ENCODE measurements at regions not wholly inside any gene's neighbourhood (a gene's known extent, or its start where the extent isn't known, plus 50 kb on each side); places are given as distances from the start of the nearest gene placed in this dataset.

DNA sequence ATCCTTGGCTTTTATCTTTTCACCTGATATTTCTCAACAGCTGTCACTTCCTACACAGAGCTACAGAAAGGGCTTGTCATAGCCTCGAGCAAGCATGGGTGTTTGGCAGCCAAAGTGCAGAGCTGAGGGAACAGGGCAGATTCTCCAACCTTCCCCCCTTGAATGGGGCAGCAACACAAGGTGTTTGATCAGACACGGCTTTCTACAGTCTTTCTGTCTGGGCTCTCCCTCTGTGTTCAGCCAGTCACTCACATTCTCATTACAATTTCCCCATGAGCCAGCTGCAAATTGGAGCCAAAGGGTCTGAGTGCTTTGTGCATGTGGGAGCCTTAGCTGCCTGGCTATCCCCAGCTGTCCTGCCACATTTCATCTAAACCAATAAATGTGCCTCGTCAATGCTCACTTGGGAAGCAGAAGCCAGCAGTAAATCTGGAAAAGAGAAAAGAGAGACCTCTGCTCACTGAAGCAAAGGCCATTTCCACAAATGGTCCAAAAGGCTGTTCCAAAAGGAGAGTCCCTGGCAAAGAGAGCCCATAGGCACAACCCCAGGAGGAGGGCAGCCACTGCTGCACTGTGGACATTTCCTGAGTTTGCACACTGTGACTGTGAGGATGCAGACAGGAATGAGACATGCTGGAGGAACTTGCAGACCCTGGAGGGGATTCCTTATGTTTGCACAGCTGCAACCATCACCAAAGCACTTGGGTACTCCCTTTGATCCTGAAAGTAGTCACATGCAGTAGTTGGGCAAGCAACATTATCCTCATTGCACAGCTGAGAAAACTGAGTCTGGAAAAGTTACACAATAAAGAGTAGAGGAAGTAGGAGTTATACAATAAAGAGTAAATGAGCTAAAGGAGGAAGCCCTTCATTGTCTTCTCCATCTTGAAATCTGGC lies 186.8 kb downstream of the FAM181B start:
- Histone ChIP-seq H3K27me3 (ENCODE audit: control insufficient read depth in 5 of 5, insufficient read depth in 4 of 5, low read length in 5 of 5) (no peaks in the 10 kb centered on the region), H3K4me1 (ENCODE audit: control insufficient read depth in 5 of 5, insufficient read depth in 5 of 5, low read length in 5 of 5) (peaks cover 0 to 14% (median 6%) of the 10 kb centered on the region in 5 donors), H3K9me3 (ENCODE audit: control insufficient read depth in 5 of 5, low read length in 5 of 5) (no peaks in the 10 kb centered on the region), H3K27ac (ENCODE audit: low read depth, low read length) (no peak overlapping the region), H3K4me3 (ENCODE audit: low read depth in 1 of 5, low read length in 5 of 5) (no peak overlapping the region), H3K9ac (ENCODE audit: low read length in 5 of 5) (no peak overlapping the region), H3K36me3 (ENCODE audit: control insufficient read depth in 5 of 5, insufficient read depth in 5 of 5, low read length in 5 of 5) (no peaks in the 10 kb centered on the region)

DNA sequence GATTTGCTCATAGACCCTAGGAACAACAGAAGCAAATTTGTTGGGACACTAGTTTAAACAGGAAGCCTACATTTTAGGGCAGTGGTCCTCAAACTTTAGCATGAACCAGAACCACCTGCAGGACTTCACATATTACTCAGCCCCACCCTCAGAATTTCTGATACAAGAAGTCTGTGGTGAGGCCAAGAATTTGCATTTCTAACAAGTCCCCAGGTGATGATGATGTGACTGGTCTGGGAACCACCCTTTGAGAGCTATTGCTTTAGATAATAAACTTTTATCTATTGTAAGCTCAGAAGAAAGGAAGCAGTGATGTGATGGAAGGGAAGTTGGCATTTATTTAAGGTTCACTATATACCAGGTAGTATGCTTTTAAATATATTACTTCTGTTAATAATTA lies 194.0 kb downstream of the FAM181B start:
- H3K4me3 ChIP-seq (ENCODE audit: low read depth in 1 of 5, low read length in 5 of 5), result no peak overlapping the region
- peaks cover 0 to 11% (median 0%) of the 10 kb centered on the region in 5 donors for H3K4me1 ChIP-seq (ENCODE audit: control insufficient read depth in 5 of 5, insufficient read depth in 5 of 5, low read length in 5 of 5)
- H3K27me3 ChIP-seq (ENCODE audit: control insufficient read depth in 5 of 5, insufficient read depth in 4 of 5, low read length in 5 of 5), result no peaks in the 10 kb centered on the region
- H3K36me3 ChIP-seq (ENCODE audit: control insufficient read depth in 5 of 5, insufficient read depth in 5 of 5, low read length in 5 of 5), result no peaks in the 10 kb centered on the region
- no peaks in the 10 kb centered on the region for H3K9me3 ChIP-seq (ENCODE audit: control insufficient read depth in 5 of 5, low read length in 5 of 5)
- H3K27ac ChIP-seq (ENCODE audit: low read depth, low read length), result no peak overlapping the region
- H3K9ac ChIP-seq (ENCODE audit: low read length in 5 of 5), result no peak overlapping the region

DNA sequence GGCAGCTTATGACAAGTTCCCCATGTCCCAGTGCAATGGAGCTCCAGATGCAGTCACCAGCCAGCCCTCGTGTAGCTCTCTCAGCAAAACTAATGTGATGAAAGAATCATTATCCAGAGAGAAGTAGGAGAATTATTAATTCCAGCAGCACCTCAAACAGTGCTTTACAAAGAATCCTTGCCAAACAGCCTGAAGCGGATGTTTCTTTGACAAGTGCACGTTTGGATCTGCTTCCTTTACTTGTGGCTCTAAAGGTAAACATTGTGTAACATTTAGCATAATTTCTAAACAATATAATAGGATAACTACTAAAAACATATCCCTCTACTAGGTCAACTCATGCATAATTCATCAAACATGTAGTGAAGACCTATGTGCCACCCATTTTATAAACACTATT lies 197.0 kb downstream of the FAM181B start:
- Histone ChIP-seq H3K4me3 (ENCODE audit: low read depth in 1 of 5, low read length in 5 of 5) (no peak overlapping the region), H3K4me1 (ENCODE audit: control insufficient read depth in 5 of 5, insufficient read depth in 5 of 5, low read length in 5 of 5) (peaks cover 0 to 12% (median 0%) of the 10 kb centered on the region in 5 donors), H3K36me3 (ENCODE audit: control insufficient read depth in 5 of 5, insufficient read depth in 5 of 5, low read length in 5 of 5) (no peaks in the 10 kb centered on the region), H3K9ac (ENCODE audit: low read length in 5 of 5) (no peak overlapping the region), H3K27ac (ENCODE audit: low read depth, low read length) (no peak overlapping the region), H3K9me3 (ENCODE audit: control insufficient read depth in 5 of 5, low read length in 5 of 5) (no peaks in the 10 kb centered on the region), H3K27me3 (ENCODE audit: control insufficient read depth in 5 of 5, insufficient read depth in 4 of 5, low read length in 5 of 5) (no peaks in the 10 kb centered on the region)

DNA sequence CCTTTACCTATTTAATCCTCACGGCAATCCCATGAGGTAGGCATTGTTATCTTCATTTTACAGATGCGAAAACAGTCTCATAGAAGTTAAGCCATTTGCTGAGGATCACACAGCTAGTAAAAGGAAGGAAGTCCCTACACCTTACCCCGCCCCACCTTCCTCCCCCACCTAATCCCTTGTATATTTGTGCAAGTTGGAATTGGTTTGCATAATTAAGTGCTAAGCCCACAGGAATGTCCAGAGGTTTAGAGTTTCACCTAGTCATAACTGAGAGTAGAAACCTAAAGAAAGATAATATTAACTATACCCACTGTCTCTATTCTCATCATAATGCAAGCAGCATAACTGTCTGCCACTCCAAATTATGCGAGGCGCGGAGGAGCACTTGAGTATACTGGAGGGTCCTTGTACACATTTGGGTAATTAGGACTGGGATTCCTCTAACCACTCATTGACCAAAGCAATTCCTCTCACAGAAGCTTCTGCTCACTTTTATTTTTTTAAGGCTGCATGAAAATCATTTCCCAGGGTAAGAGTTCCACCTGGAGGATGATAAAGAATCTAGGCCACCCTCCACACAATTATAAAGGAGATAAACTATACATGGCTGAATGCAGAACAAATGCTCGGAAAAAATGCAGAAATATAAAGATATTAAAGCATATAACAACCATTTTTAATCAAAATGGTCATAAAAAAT lies 199.9 kb downstream of the FAM181B start:
- peaks cover 0 to 6% (median 0%) of the 10 kb centered on the region in 5 donors for H3K4me1 ChIP-seq (ENCODE audit: control insufficient read depth in 5 of 5, insufficient read depth in 5 of 5, low read length in 5 of 5)
- no peaks in the 10 kb centered on the region for H3K36me3 ChIP-seq (ENCODE audit: control insufficient read depth in 5 of 5, insufficient read depth in 5 of 5, low read length in 5 of 5)
- no peaks in the 10 kb centered on the region for H3K27me3 ChIP-seq (ENCODE audit: control insufficient read depth in 5 of 5, insufficient read depth in 4 of 5, low read length in 5 of 5)
- H3K9ac ChIP-seq (ENCODE audit: low read length in 5 of 5), result no peak overlapping the region
- H3K27ac ChIP-seq (ENCODE audit: low read depth, low read length), result no peak overlapping the region
- H3K9me3 ChIP-seq (ENCODE audit: control insufficient read depth in 5 of 5, low read length in 5 of 5), result no peaks in the 10 kb centered on the region
- no peak overlapping the region for H3K4me3 ChIP-seq (ENCODE audit: low read depth in 1 of 5, low read length in 5 of 5)

DNA sequence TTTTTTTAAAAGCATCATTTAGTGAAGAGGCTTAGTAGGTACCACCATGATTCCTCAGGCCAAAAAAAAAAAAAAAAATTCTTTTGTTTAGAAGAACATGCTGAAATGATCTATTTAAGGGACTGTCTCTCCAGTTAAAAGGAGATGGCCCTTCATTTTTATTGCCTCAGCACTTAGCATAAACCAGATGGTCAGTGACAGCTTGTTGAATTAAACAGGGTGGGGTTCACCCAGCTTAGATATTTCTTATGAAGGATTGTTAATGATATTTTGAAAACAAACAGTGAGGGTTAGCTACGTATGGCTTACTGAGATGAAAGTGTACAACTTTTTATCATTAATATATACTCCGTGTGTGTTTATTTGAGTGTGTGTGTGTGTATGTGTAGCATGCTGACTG lies 203.7 kb downstream of the FAM181B start:
- peaks cover 0 to 6% (median 0%) of the 10 kb centered on the region in 5 donors for H3K4me1 ChIP-seq (ENCODE audit: control insufficient read depth in 5 of 5, insufficient read depth in 5 of 5, low read length in 5 of 5)
- no peaks in the 10 kb centered on the region for H3K9me3 ChIP-seq (ENCODE audit: control insufficient read depth in 5 of 5, low read length in 5 of 5)
- H3K4me3 ChIP-seq (ENCODE audit: low read depth in 1 of 5, low read length in 5 of 5), result no peak overlapping the region
- no peak overlapping the region for H3K27ac ChIP-seq (ENCODE audit: low read depth, low read length)
- H3K36me3 ChIP-seq (ENCODE audit: control insufficient read depth in 5 of 5, insufficient read depth in 5 of 5, low read length in 5 of 5), result no peaks in the 10 kb centered on the region
- no peaks in the 10 kb centered on the region for H3K27me3 ChIP-seq (ENCODE audit: control insufficient read depth in 5 of 5, insufficient read depth in 4 of 5, low read length in 5 of 5)
- no peak overlapping the region for H3K9ac ChIP-seq (ENCODE audit: low read length in 5 of 5)

DNA sequence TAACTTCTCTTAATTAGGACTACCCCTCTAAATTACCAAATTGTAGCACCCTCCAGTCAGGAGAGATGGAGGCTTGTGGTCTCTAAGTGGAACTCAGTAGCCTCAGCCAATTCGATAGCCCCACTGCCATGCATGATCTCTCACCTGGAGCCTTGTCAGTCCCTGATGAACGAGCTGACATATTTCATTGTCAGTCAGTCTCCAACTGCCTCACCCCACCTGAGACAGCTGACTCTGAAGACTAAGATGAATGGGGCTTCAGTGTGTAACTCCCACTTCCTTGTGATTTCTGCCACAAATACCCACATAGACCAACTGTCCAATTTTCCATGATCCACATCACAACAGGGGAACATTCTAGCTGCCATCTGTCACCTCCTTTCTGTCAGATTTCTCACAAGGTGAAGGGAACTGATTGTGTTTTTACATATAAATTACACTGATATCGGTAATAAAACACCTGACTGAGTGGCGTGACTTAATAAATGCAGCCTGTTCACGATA lies 206.5 kb downstream of the FAM181B start:
- H3K9me3 ChIP-seq (ENCODE audit: control insufficient read depth in 5 of 5, low read length in 5 of 5), result no peaks in the 10 kb centered on the region
- no peak overlapping the region for H3K9ac ChIP-seq (ENCODE audit: low read length in 5 of 5)
- H3K4me3 ChIP-seq (ENCODE audit: low read depth in 1 of 5, low read length in 5 of 5), result no peak overlapping the region
- no peaks in the 10 kb centered on the region for H3K27me3 ChIP-seq (ENCODE audit: control insufficient read depth in 5 of 5, insufficient read depth in 4 of 5, low read length in 5 of 5)
- H3K4me1 ChIP-seq (ENCODE audit: control insufficient read depth in 5 of 5, insufficient read depth in 5 of 5, low read length in 5 of 5), result peaks cover 0 to 5% (median 0%) of the 10 kb centered on the region in 5 donors
- H3K27ac ChIP-seq (ENCODE audit: low read depth, low read length), result no peak overlapping the region
- no peaks in the 10 kb centered on the region for H3K36me3 ChIP-seq (ENCODE audit: control insufficient read depth in 5 of 5, insufficient read depth in 5 of 5, low read length in 5 of 5)

DNA sequence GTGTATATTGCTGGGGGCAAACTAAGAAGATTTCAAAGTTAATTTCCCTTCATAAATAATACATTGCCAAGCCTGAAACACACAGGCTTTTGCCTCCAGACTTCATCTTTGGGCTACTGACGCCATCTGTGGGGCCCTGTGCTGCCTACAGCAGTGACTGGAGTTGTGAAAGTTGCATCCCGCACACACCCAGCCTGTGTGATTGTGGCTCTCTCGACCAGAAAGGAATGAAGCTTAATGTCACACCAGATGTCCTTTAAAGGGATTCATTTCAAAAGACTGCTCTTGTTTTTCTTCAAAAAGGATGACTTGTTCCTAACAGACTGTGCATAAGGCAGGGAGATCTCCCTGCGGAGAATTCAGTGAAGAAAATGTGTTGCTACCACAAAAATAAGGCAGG lies 210.5 kb downstream of the FAM181B start:
- Histone ChIP-seq H3K9ac (ENCODE audit: low read length in 5 of 5) (no peak overlapping the region), H3K27me3 (ENCODE audit: control insufficient read depth in 5 of 5, insufficient read depth in 4 of 5, low read length in 5 of 5) (no peaks in the 10 kb centered on the region), H3K4me1 (ENCODE audit: control insufficient read depth in 5 of 5, insufficient read depth in 5 of 5, low read length in 5 of 5) (peaks cover 0 to 20% (median 1%) of the 10 kb centered on the region in 5 donors), H3K36me3 (ENCODE audit: control insufficient read depth in 5 of 5, insufficient read depth in 5 of 5, low read length in 5 of 5) (no peaks in the 10 kb centered on the region), H3K4me3 (ENCODE audit: low read depth in 1 of 5, low read length in 5 of 5) (no peak overlapping the region), H3K27ac (ENCODE audit: low read depth, low read length) (no peak overlapping the region), H3K9me3 (ENCODE audit: control insufficient read depth in 5 of 5, low read length in 5 of 5) (no peaks in the 10 kb centered on the region)

DNA sequence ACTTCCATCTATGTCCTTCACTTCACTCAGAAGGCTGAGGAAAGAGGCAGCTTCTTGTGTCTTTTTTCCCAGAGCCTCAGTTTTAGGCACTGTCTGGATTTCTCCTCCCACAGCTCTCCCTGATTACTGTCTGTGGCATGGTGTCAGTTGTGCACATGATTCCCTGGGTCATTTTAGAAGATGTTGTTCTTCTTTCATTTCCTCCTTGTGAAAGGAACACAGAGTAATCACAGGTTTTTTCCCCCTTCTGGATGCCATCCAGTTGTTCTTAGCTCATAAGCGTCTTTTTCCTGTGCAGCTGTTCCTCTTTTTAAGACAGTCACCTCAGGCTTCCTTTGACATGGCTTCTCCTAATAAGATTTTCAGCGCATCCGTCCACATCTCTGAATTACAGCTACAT lies 212.2 kb downstream of the FAM181B start:
- Histone ChIP-seq H3K36me3 (ENCODE audit: control insufficient read depth in 5 of 5, insufficient read depth in 5 of 5, low read length in 5 of 5) (no peaks in the 10 kb centered on the region), H3K4me1 (ENCODE audit: control insufficient read depth in 5 of 5, insufficient read depth in 5 of 5, low read length in 5 of 5) (peaks cover 0 to 20% (median 1%) of the 10 kb centered on the region in 5 donors), H3K27me3 (ENCODE audit: control insufficient read depth in 5 of 5, insufficient read depth in 4 of 5, low read length in 5 of 5) (no peaks in the 10 kb centered on the region), H3K9me3 (ENCODE audit: control insufficient read depth in 5 of 5, low read length in 5 of 5) (no peaks in the 10 kb centered on the region), H3K9ac (ENCODE audit: low read length in 5 of 5) (no peak overlapping the region), H3K27ac (ENCODE audit: low read depth, low read length) (no peak overlapping the region), H3K4me3 (ENCODE audit: low read depth in 1 of 5, low read length in 5 of 5) (no peak overlapping the region)

DNA sequence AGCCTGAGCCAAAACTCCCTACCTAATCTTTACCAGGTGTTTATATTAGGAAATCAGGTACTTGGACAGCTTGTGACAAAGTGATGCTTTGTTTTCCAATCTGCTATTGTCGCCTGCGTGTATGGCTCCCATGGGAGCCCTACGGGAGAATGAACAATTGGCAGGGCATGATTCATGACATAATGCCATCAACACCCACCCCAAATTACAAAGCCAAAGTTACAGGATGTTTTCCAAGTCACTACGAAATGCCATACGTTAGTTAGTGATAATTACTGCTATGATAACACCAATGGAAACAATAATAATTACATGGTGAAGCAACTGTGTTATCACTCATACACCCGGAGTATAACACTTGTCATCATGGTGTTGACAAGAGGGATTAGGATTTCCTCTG lies 226.4 kb downstream of the FAM181B start:
- Histone ChIP-seq H3K9ac (ENCODE audit: low read length in 5 of 5) (no peak overlapping the region), H3K27ac (ENCODE audit: low read depth, low read length) (no peak overlapping the region), H3K4me1 (ENCODE audit: control insufficient read depth in 5 of 5, insufficient read depth in 5 of 5, low read length in 5 of 5) (peaks cover 0 to 11% (median 0%) of the 10 kb centered on the region in 5 donors), H3K27me3 (ENCODE audit: control insufficient read depth in 5 of 5, insufficient read depth in 4 of 5, low read length in 5 of 5) (no peaks in the 10 kb centered on the region), H3K4me3 (ENCODE audit: low read depth in 1 of 5, low read length in 5 of 5) (no peak overlapping the region), H3K9me3 (ENCODE audit: control insufficient read depth in 5 of 5, low read length in 5 of 5) (no peaks in the 10 kb centered on the region), H3K36me3 (ENCODE audit: control insufficient read depth in 5 of 5, insufficient read depth in 5 of 5, low read length in 5 of 5) (no peaks in the 10 kb centered on the region)

DNA sequence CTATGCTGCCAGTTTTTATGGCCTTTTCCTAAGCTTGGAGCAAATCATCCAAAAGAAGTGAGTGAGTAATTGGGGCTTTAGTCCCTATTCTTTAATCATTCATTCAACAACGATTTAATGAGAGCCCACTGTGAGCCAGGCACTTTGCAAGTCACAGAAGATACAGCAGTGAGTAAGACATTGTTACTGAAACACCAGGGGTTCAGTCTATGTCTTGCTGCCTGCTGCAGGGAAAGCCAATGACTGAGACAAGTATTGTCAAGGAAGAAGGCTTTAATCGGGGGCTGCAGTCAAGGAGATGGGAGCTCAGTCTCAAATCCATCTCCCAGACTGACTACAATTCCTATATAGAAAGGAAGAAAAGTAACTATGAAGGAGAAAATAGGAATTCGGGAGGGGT lies 228.3 kb downstream of the FAM181B start:
- Histone ChIP-seq H3K4me1 (ENCODE audit: control insufficient read depth in 5 of 5, insufficient read depth in 5 of 5, low read length in 5 of 5) (peaks cover 0 to 11% (median 0%) of the 10 kb centered on the region in 5 donors), H3K9me3 (ENCODE audit: control insufficient read depth in 5 of 5, low read length in 5 of 5) (no peaks in the 10 kb centered on the region), H3K27me3 (ENCODE audit: control insufficient read depth in 5 of 5, insufficient read depth in 4 of 5, low read length in 5 of 5) (no peaks in the 10 kb centered on the region), H3K4me3 (ENCODE audit: low read depth in 1 of 5, low read length in 5 of 5) (no peak overlapping the region), H3K36me3 (ENCODE audit: control insufficient read depth in 5 of 5, insufficient read depth in 5 of 5, low read length in 5 of 5) (no peaks in the 10 kb centered on the region), H3K27ac (ENCODE audit: low read depth, low read length) (no peak overlapping the region), H3K9ac (ENCODE audit: low read length in 5 of 5) (no peak overlapping the region)

All from subcutaneous abdominal adipose tissue (tissue), 5 donors.